ENCODE measurements at regions not wholly inside any gene's neighbourhood (a gene's known extent, or its start where the extent isn't known, plus 50 kb on each side); places are given as distances from the start of the nearest gene placed in this dataset.

DNA sequence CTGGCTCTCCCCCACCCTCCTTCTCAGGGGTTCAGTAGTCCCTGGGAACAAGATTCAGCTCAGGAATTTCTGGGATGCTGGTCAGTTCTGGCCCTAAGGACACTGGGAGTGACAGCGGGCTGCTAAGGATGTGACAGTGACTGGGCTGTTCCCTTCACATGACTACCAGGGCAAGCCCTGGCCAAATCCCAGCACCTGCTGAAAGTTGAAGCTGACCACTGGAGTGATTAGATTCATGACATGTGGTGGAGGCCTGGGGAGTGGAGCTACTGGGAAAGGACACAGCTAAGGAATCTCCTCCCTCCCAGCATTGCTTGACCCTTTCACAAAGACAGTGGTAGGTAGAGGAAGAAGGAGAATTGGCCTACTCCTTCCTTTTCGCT is 204.9 kb downstream of the DAD1 start:
- H3K36me3 ChIP-seq (ENCODE audit: control insufficient read depth, insufficient read depth, low read length), result no peaks in the 10 kb centered on the region
- peaks cover 6% of the 10 kb centered on the region for H3K4me1 ChIP-seq (ENCODE audit: control insufficient read depth, insufficient read depth, low read length)
- H3K27me3 ChIP-seq (ENCODE audit: control insufficient read depth, insufficient read depth, low read length), result no peaks in the 10 kb centered on the region
- no peaks in the 10 kb centered on the region for H3K9me3 ChIP-seq (ENCODE audit: control insufficient read depth, low read length)
- H3K9ac ChIP-seq (ENCODE audit: low read length), result no peak overlapping the region
- H3K4me3 ChIP-seq (ENCODE audit: low read length), result no peak overlapping the region

DNA sequence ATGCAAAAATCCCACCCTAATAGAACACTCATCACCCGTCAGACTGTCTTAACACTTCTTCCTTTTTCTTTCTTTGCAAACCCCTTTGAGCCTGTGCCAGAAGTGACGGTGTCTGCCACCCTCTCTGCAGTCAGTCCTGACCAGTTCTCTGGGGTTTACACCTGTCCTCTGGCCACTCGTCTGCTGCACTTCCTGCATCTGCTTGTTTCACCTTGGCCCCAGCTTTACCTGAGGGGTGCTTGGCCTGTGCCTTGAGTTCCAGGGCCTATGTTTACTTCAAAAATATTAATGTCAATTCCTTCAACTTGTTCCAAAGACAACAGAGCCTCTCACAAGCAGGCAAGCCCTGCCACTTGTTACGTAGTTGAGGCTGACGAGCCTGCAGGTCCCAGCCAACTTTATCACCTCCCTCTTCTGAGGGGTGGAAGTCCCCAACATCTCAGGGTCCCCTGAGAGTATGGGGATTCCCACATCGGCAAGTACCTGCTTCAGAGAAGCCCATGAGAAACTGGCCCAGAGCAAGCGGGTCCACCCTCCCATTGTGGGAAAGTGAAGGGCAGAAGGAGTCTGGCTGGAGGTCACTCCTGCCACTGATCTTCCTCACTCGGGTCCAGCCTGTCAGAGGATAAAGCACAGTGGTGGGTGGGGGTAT is 205.4 kb downstream of the DAD1 start:
- Histone ChIP-seq H3K4me1 (ENCODE audit: control insufficient read depth, insufficient read depth, low read length) (peaks cover 6% of the 10 kb centered on the region), H3K36me3 (ENCODE audit: control insufficient read depth, insufficient read depth, low read length) (no peaks in the 10 kb centered on the region), H3K9me3 (ENCODE audit: control insufficient read depth, low read length) (no peaks in the 10 kb centered on the region), H3K9ac (ENCODE audit: low read length) (no peak overlapping the region), H3K27me3 (ENCODE audit: control insufficient read depth, insufficient read depth, low read length) (no peaks in the 10 kb centered on the region), H3K4me3 (ENCODE audit: low read length) (no peak overlapping the region)

DNA sequence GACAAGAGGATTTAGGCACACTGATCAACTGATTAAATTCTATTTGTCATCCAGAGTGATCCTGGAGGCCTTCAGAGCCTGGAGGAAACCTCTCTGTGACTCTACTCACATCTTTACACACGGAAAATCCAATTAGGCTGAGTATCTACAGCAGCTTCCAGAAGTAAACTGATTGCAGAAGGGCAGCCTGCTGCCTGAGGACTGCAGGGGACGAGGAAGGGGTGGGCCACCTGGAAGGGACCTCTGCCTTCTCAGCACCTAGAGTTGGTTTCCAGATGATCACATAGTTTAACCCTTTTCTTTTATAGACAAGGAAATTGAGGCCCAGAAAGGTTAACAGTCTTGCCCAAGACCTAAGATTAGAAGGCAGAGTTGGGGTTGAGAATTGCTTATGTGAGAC is 206.1 kb downstream of the DAD1 start:
- peaks cover 6% of the 10 kb centered on the region for H3K4me1 ChIP-seq (ENCODE audit: control insufficient read depth, insufficient read depth, low read length)
- no peaks in the 10 kb centered on the region for H3K36me3 ChIP-seq (ENCODE audit: control insufficient read depth, insufficient read depth, low read length)
- no peak overlapping the region for H3K4me3 ChIP-seq (ENCODE audit: low read length)
- H3K27me3 ChIP-seq (ENCODE audit: control insufficient read depth, insufficient read depth, low read length), result no peaks in the 10 kb centered on the region
- H3K9me3 ChIP-seq (ENCODE audit: control insufficient read depth, low read length), result no peaks in the 10 kb centered on the region
- no peak overlapping the region for H3K9ac ChIP-seq (ENCODE audit: low read length)

DNA sequence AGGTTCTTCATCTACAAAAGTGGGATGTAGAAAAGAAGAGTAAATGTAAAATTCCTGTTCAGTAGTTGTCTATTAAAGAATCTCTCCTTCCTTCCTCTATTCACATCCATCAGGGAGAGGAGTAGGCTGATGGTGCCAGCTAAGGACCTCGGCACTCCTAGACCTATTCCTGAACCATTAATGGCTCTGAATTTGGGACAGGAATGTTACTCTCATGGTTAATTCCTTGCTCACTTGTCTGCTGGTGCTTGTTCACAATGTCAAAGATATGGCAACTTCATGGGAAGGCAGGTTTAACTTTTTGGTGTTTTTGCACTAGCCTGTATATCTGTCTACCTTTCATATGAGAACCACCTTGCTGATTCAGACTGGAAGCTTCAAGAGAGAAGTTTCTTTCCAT is 206.6 kb downstream of the DAD1 start:
- H3K4me3 ChIP-seq (ENCODE audit: low read length), result no peak overlapping the region
- H3K9ac ChIP-seq (ENCODE audit: low read length), result no peak overlapping the region
- H3K9me3 ChIP-seq (ENCODE audit: control insufficient read depth, low read length), result no peaks in the 10 kb centered on the region
- H3K4me1 ChIP-seq (ENCODE audit: control insufficient read depth, insufficient read depth, low read length), result peaks cover 6% of the 10 kb centered on the region
- H3K27me3 ChIP-seq (ENCODE audit: control insufficient read depth, insufficient read depth, low read length), result no peaks in the 10 kb centered on the region
- H3K36me3 ChIP-seq (ENCODE audit: control insufficient read depth, insufficient read depth, low read length), result no peaks in the 10 kb centered on the region

DNA sequence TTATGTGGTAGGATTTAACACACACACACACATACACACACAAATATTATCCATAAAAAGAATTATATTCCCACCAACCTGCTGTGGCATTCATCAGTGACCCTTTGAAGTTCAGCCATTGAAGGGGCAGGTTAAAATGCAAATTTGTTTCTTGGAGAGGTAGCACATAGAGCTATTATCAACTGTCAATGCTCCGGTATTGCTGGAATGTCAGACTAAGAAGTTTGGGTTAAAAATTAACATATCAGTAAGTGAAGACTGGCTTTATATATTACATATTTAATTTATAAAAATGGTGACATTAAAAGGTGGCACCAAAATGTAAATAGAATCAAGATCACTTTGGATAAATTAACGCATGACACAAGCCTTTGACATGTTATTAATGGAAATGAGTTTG is 207.3 kb downstream of the DAD1 start:
- no peaks in the 10 kb centered on the region for H3K9me3 ChIP-seq (ENCODE audit: control insufficient read depth, low read length)
- no peaks in the 10 kb centered on the region for H3K27me3 ChIP-seq (ENCODE audit: control insufficient read depth, insufficient read depth, low read length)
- H3K9ac ChIP-seq (ENCODE audit: low read length), result no peak overlapping the region
- no peaks in the 10 kb centered on the region for H3K36me3 ChIP-seq (ENCODE audit: control insufficient read depth, insufficient read depth, low read length)
- peaks cover 6% of the 10 kb centered on the region for H3K4me1 ChIP-seq (ENCODE audit: control insufficient read depth, insufficient read depth, low read length)
- H3K4me3 ChIP-seq (ENCODE audit: low read length), result no peak overlapping the region

DNA sequence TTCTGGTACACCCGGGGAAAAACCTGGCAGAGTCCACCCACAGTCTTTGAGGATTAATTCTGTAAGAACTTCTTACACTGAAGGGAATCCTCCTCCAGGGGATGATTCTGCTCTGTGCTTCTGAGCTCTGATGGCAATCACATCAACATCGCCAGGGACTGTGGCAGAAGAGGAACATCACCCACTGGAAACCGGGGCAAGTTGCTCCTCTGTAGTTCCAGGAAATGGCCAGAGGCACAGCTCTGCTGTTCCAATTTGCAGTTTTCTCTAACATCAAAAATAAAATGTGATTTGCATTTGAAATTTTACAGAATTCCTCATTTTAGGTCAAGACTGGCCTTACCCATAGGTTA is 207.6 kb downstream of the DAD1 start:
- H3K9me3 ChIP-seq (ENCODE audit: control insufficient read depth, low read length), result no peaks in the 10 kb centered on the region
- no peak overlapping the region for H3K9ac ChIP-seq (ENCODE audit: low read length)
- H3K36me3 ChIP-seq (ENCODE audit: control insufficient read depth, insufficient read depth, low read length), result no peaks in the 10 kb centered on the region
- H3K4me3 ChIP-seq (ENCODE audit: low read length), result no peak overlapping the region
- H3K4me1 ChIP-seq (ENCODE audit: control insufficient read depth, insufficient read depth, low read length), result peaks cover 6% of the 10 kb centered on the region
- no peaks in the 10 kb centered on the region for H3K27me3 ChIP-seq (ENCODE audit: control insufficient read depth, insufficient read depth, low read length)

DNA sequence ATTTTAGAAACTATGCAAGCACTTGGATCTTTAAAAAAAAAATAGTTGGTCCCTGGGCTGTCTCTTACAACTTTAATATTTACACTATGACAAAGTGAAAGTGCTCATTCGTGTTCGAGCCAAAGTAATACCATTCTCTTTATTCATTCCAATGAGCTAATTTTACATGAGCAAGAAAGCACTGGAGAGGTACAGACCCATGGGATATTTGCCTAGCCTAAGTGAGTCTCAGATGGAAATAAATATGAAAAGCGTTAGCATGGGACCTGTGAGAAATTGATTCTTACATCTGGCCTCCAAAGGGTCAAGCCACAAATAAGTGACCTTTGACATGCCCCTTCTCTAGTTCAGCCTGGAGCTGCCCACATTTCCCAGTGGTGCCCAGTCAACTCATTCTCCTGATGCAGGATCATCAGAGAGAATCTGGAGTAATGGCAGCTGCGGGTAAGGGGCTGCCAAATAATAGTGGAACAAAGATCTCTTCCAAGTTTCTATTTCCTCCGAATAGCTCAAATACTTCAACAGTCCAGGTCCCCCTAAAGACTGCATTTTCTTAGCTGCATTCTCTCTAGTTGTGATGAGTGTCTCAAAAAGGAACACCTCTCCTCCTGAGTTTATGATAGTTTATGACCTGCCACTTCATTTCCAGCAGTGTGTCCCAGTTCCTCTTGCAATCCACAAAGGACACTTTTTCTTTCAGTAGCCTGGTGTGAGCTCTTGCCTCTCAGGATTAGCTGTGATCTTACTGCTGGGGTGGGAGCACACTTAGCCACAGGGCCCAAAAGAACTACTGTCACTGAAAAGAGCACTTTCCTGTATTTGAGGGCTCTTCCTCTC is 208.2 kb downstream of the DAD1 start:
- Histone ChIP-seq H3K9me3 (ENCODE audit: control insufficient read depth, low read length) (no peaks in the 10 kb centered on the region), H3K4me3 (ENCODE audit: low read length) (no peak overlapping the region), H3K4me1 (ENCODE audit: control insufficient read depth, insufficient read depth, low read length) (peaks cover 6% of the 10 kb centered on the region), H3K9ac (ENCODE audit: low read length) (no peak overlapping the region), H3K27me3 (ENCODE audit: control insufficient read depth, insufficient read depth, low read length) (no peaks in the 10 kb centered on the region), H3K36me3 (ENCODE audit: control insufficient read depth, insufficient read depth, low read length) (no peaks in the 10 kb centered on the region)

DNA sequence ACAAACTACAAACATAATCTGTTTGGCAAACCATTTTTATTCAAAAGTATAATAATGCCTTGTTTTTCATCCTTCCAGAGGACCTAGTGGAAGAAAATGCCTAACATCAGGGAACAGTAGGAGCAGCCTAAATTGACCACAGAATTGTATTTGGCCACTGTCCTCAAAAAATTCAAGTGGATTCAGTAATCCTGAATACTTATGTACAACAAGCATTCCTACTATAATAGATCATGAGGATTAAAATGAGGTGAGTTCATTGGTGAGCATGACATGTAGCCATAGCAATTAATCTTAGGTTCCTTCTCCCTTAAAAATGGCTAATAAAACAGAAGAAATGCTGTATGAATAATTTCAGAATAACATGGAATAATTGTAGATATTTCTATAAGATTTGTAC is 209.3 kb downstream of the DAD1 start:
- no peaks in the 10 kb centered on the region for H3K27me3 ChIP-seq (ENCODE audit: control insufficient read depth, insufficient read depth, low read length)
- no peaks in the 10 kb centered on the region for H3K36me3 ChIP-seq (ENCODE audit: control insufficient read depth, insufficient read depth, low read length)
- H3K4me1 ChIP-seq (ENCODE audit: control insufficient read depth, insufficient read depth, low read length), result peaks cover 6% of the 10 kb centered on the region
- no peaks in the 10 kb centered on the region for H3K9me3 ChIP-seq (ENCODE audit: control insufficient read depth, low read length)
- no peak overlapping the region for H3K4me3 ChIP-seq (ENCODE audit: low read length)
- H3K9ac ChIP-seq (ENCODE audit: low read length), result no peak overlapping the region

DNA sequence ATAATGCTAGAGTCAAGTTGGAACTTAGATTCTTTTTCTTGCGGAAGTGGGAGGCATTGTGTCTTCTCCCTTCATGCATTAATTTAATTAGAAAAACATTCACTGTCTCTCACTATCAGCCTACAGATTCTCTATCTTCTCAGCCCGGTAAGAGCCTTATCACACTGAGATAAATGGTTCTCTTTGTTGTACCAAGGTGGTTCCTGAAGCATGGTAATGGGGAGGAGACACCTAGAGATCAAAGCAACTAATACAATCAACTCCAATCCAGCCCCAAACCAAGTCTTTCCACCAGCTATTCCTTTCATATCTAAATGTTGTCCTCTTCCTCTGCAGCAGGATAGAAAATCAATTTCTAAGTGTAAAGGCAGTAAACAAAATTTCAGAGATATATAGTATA is 210.8 kb downstream of the DAD1 start:
- Histone ChIP-seq H3K4me1 (ENCODE audit: control insufficient read depth, insufficient read depth, low read length) (peaks cover 6% of the 10 kb centered on the region), H3K9ac (ENCODE audit: low read length) (no peak overlapping the region), H3K4me3 (ENCODE audit: low read length) (no peak overlapping the region), H3K36me3 (ENCODE audit: control insufficient read depth, insufficient read depth, low read length) (no peaks in the 10 kb centered on the region), H3K27me3 (ENCODE audit: control insufficient read depth, insufficient read depth, low read length) (no peaks in the 10 kb centered on the region), H3K9me3 (ENCODE audit: control insufficient read depth, low read length) (no peaks in the 10 kb centered on the region)

DNA sequence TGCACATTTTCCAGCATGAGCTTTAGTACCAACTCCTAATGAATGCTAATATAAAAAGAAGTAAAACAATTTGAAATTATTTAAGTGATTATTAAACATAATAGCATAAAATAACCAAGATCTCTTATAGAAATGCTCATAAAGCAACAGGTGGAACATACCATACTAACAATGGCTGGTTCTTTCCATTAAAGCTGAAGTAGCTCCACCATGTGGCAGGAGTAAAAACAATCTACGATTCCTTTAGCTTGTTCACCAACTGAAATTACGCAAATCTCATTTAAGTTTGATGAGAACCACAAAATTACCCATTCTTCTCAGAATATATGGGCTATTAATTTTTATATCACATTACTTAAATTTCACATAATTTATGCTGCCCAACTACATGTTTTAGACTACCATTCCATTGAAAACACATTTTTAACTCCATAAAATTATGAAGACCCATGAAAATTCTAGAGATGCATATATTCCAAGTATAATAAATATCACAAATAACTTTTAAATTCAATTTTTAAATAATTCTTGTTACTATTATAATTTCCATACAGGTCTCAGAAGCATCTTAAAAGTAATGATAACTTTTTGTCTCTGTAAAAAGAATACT is 213.6 kb downstream of the DAD1 start:
- H3K4me3 ChIP-seq (ENCODE audit: low read length), result no peak overlapping the region
- no peaks in the 10 kb centered on the region for H3K27me3 ChIP-seq (ENCODE audit: control insufficient read depth, insufficient read depth, low read length)
- H3K36me3 ChIP-seq (ENCODE audit: control insufficient read depth, insufficient read depth, low read length), result no peaks in the 10 kb centered on the region
- no peaks in the 10 kb centered on the region for H3K9me3 ChIP-seq (ENCODE audit: control insufficient read depth, low read length)
- no peaks in the 10 kb centered on the region for H3K4me1 ChIP-seq (ENCODE audit: control insufficient read depth, insufficient read depth, low read length)
- no peak overlapping the region for H3K9ac ChIP-seq (ENCODE audit: low read length)

DNA sequence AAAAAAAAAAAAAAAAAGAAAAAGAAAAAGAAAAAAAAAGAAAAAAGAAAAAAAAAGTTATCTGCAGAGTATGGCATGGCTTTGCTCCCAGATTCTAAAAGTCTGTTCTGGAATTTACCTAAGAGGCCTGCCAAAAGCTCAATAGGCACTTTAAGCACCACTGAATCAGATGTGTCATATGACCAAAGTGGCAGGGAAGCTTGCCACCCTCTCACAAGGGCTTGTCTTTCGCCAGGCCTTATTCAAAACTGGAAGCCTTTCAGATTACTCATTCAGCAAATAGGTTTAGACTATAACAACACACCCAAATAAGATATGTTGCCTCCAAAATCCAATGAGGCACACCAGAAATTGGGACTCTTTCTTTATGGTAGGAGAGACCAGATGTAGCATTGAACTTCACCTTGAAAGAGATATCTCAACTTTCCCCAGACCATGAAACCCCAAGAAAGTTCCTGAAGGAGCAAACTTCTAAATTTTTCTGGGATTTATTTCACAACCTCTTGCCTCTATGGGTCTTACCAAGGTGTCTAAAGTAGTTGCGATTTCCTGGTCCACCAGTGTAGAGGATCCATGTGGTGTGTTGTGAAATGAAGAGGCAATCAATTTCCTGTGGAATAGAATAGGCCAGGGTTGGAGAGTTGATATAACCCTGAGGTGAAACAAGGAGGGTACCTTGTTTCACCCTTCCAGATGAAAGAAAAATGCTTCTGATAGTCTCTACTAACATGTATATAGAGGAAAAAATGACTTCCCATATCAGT is 218.8 kb downstream of the DAD1 start:
- no peaks in the 10 kb centered on the region for H3K9me3 ChIP-seq (ENCODE audit: control insufficient read depth, low read length)
- H3K4me1 ChIP-seq (ENCODE audit: control insufficient read depth, insufficient read depth, low read length), result no peaks in the 10 kb centered on the region
- H3K9ac ChIP-seq (ENCODE audit: low read length), result no peak overlapping the region

DNA sequence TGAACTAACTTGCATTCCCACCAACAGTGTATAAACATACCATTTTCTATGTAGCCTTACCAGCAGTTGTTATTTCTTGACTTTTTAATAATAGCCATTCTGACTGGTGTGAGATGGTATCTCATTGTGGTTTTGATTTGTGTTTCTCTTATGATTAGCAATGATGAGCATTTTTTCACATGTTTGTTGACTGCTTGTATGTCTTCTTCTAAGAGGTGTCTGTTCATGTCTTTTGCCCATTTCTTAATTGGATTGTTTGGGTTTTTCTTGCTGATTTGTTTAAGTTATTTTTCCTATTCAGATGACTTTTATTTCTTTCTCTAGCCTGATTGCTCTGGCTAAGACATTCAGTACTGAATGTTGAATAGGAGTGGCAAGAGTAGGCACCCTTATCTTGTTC is 230.3 kb downstream of the DAD1 start:
- Histone ChIP-seq H3K9me3 (ENCODE audit: control insufficient read depth, low read length) (no peaks in the 10 kb centered on the region), H3K9ac (ENCODE audit: low read length) (no peak overlapping the region), H3K27me3 (ENCODE audit: control insufficient read depth, insufficient read depth, low read length) (no peaks in the 10 kb centered on the region), H3K4me1 (ENCODE audit: control insufficient read depth, insufficient read depth, low read length) (no peaks in the 10 kb centered on the region), H3K36me3 (ENCODE audit: control insufficient read depth, insufficient read depth, low read length) (no peaks in the 10 kb centered on the region), H3K4me3 (ENCODE audit: low read length) (no peak overlapping the region)

More for the DNA sequence above, 218.8 kb downstream of the DAD1 start:
- Histone ChIP-seq H3K27me3 (ENCODE audit: control insufficient read depth, insufficient read depth, low read length) (no peaks in the 10 kb centered on the region), H3K4me3 (ENCODE audit: low read length) (no peak overlapping the region), H3K36me3 (ENCODE audit: control insufficient read depth, insufficient read depth, low read length) (no peaks in the 10 kb centered on the region)

Measured in mucosa of stomach (tissue), 1 donor.